Naive thymus-derived CD8-positive, alpha-beta T cell (primary cell): ENCODE measurements at regions not wholly inside any gene's neighbourhood (a gene's known extent, or its start where the extent isn't known, plus 50 kb on each side); places are given as distances from the start of the nearest gene placed in this dataset.

Experiments
- ATAC-seq, 2 donors: fragments of 150-1000 bp; cut with Tn5 transposase in 1 of 2; sonication (Bioruptor Pico), chemical (Tn5 transposase) in 1 of 2; 1 replicate in 1 of 2; 2 replicates in 1 of 2; pipeline ENCODE4 v1.10.0; 2021; ENCODE audit warnings: mild to moderate bottlenecking in 2 of 2, moderate library complexity in 2 of 2
- POLR2A ChIA-PET: fragments of 350-600 bp; sonication (Branson Sonifier 250); formaldehyde crosslinking; loops from one replicate; lab custom pipeline; 2021; ENCODE audit warnings: antibody characterized with exemption; lab: Charles Lee
- DNase-seq, 10 donors: peaks; one replicate each; pipeline versions ENCODE4 v3.0.0 to v3.0.0-alpha.2; 2020 to 2022
- H3K27ac Mint-ChIP-seq, 10 donors: one replicate each; pipeline ENCODE4 v1.8.0; 2020 to 2022; ENCODE audit warnings: mild to moderate bottlenecking in 10 of 10, mixed read lengths in 10 of 10, moderate library complexity in 4 of 10, inconsistent platforms in 1 of 10
- H3K27me3 Mint-ChIP-seq, 5 donors: one replicate each; pipeline ENCODE4 v1.8.0; 2021 to 2022; ENCODE audit warnings: mixed read lengths in 5 of 5
- H3K36me3 Mint-ChIP-seq, 3 donors: one replicate each; pipeline ENCODE4 v1.8.0; 2020 to 2022; ENCODE audit warnings: mixed read lengths in 3 of 3, mild to moderate bottlenecking in 2 of 3, inconsistent platforms in 1 of 3
- H3K4me1 Mint-ChIP-seq, 4 donors: one replicate each; pipeline ENCODE4 v1.8.0; 2021 to 2022; ENCODE audit warnings: mixed read lengths in 4 of 4
- H3K4me3 Mint-ChIP-seq, 10 donors: one replicate each; pipeline ENCODE4 v1.8.0; 2020 to 2022; ENCODE audit warnings: mild to moderate bottlenecking in 10 of 10, mixed read lengths in 10 of 10, moderate library complexity in 6 of 10, inconsistent platforms in 1 of 10
- H3K9me3 Mint-ChIP-seq, 9 donors: one replicate each; pipeline ENCODE4 v1.8.0; 2020 to 2022; ENCODE audit warnings: mixed read lengths in 9 of 9, mild to moderate bottlenecking in 3 of 9, inconsistent platforms in 1 of 9, moderate library complexity in 1 of 9

GRCh38 chr6:62889240-62889639, 322.0 kb upstream of the FKBP1C start:
- ATAC-seq = no peak
- no peaks in the 10 kb centered on the region for H3K27me3 Mint-ChIP-seq
- H3K27ac Mint-ChIP-seq = no peak overlapping the region
- H3K4me3 Mint-ChIP-seq = no peak overlapping the region
- peaks cover 0 to 11% (median 2%) of the 10 kb centered on the region in 9 donors for H3K9me3 Mint-ChIP-seq
- no peak for DNase-seq
- no peaks in the 10 kb centered on the region for H3K36me3 Mint-ChIP-seq
- no peaks in the 10 kb centered on the region for H3K4me1 Mint-ChIP-seq
- POLR2A ChIA-PET = no interaction called here

GRCh38 chr6:62891065-62891647, 320.1 kb upstream of the FKBP1C start:
- Mint-ChIP-seq H3K27ac (no peak overlapping the region), H3K9me3 (peaks cover 0 to 11% (median 0%) of the 10 kb centered on the region in 9 donors), H3K27me3 (no peaks in the 10 kb centered on the region), H3K4me3 (no peak overlapping the region), H3K4me1 (no peaks in the 10 kb centered on the region), H3K36me3 (no peaks in the 10 kb centered on the region)
- no peak for ATAC-seq
- POLR2A ChIA-PET = no interaction called here
- DNase-seq = no peak

GRCh38 chr6:62894114-62894513, 317.2 kb upstream of the FKBP1C start:
- no peak for ATAC-seq
- Mint-ChIP-seq H3K27me3 (no peaks in the 10 kb centered on the region), H3K36me3 (no peaks in the 10 kb centered on the region), H3K4me3 (no peak overlapping the region), H3K9me3 (peaks cover 0 to 10% (median 0%) of the 10 kb centered on the region in 9 donors), H3K4me1 (no peaks in the 10 kb centered on the region), H3K27ac (no peak overlapping the region)
- no peak for DNase-seq
- POLR2A ChIA-PET = no interaction called here

GRCh38 chr6:62903266-62903665, 308.0 kb upstream of the FKBP1C start:
- Mint-ChIP-seq H3K36me3 (no peaks in the 10 kb centered on the region), H3K9me3 (peaks cover 3 to 19% (median 10%) of the 10 kb centered on the region in 9 donors), H3K27ac (no peak overlapping the region), H3K4me1 (no peaks in the 10 kb centered on the region), H3K27me3 (no peaks in the 10 kb centered on the region), H3K4me3 (no peak overlapping the region)
- no peak for ATAC-seq
- POLR2A ChIA-PET = no interaction called here
- DNase-seq = no peak

GRCh38 chr6:62904687-62905086, 306.6 kb upstream of the FKBP1C start:
- POLR2A ChIA-PET = no interaction called here
- H3K27ac Mint-ChIP-seq = no peak overlapping the region
- no peak for DNase-seq
- H3K27me3 Mint-ChIP-seq = no peaks in the 10 kb centered on the region
- H3K9me3 Mint-ChIP-seq = peaks cover 3 to 19% (median 10%) of the 10 kb centered on the region in 9 donors
- H3K4me1 Mint-ChIP-seq = no peaks in the 10 kb centered on the region
- H3K36me3 Mint-ChIP-seq = no peaks in the 10 kb centered on the region
- no peak overlapping the region for H3K4me3 Mint-ChIP-seq
- no peak for ATAC-seq

GRCh38 chr6:62914530-62914929, 296.7 kb upstream of the FKBP1C start:
- Mint-ChIP-seq H3K9me3 (peaks cover 0 to 14% (median 5%) of the 10 kb centered on the region in 9 donors), H3K4me3 (no peak overlapping the region), H3K27ac (no peak overlapping the region), H3K4me1 (no peaks in the 10 kb centered on the region), H3K27me3 (no peaks in the 10 kb centered on the region), H3K36me3 (peaks cover 0 to 3% (median 0%) of the 10 kb centered on the region in 3 donors)
- DNase-seq = no peak
- ATAC-seq = no peak
- POLR2A ChIA-PET = no interaction called here

- no peak for DNase-seq
- Mint-ChIP-seq H3K4me1 (no peaks in the 10 kb centered on the region), H3K27me3 (no peaks in the 10 kb centered on the region), H3K9me3 (peaks cover 2 to 24% (median 10%) of the 10 kb centered on the region in 9 donors), H3K27ac (no peak overlapping the region), H3K36me3 (peaks cover 0 to 12% (median 0%) of the 10 kb centered on the region in 3 donors), H3K4me3 (no peak overlapping the region)
- POLR2A ChIA-PET = no interaction called here
- no peak for ATAC-seq
These were observed 287.5 kb upstream of the FKBP1C start for GRCh38 chr6:62923728-62924127.

GRCh38 chr6:62940848-62941247, 270.4 kb upstream of the FKBP1C start:
- H3K4me3 Mint-ChIP-seq = no peak overlapping the region
- POLR2A ChIA-PET = no interaction called here
- ATAC-seq = no peak
- no peaks in the 10 kb centered on the region for H3K27me3 Mint-ChIP-seq
- no peak for DNase-seq
- H3K27ac Mint-ChIP-seq = no peak overlapping the region
- peaks cover 0 to 26% (median 9%) of the 10 kb centered on the region in 9 donors for H3K9me3 Mint-ChIP-seq
- H3K4me1 Mint-ChIP-seq = no peaks in the 10 kb centered on the region
- H3K36me3 Mint-ChIP-seq = no peaks in the 10 kb centered on the region

- Mint-ChIP-seq H3K27ac (no peak overlapping the region), H3K4me3 (no peak overlapping the region), H3K27me3 (no peaks in the 10 kb centered on the region), H3K9me3 (peaks cover 0 to 16% (median 7%) of the 10 kb centered on the region in 9 donors), H3K36me3 (no peaks in the 10 kb centered on the region), H3K4me1 (no peaks in the 10 kb centered on the region)
- POLR2A ChIA-PET = no interaction called here
- ATAC-seq (no peak), DNase-seq (no peak)
These were observed 269.3 kb upstream of the FKBP1C start for GRCh38 chr6:62942000-62942399.

- Mint-ChIP-seq H3K36me3 (no peaks in the 10 kb centered on the region), H3K27ac (no peak overlapping the region), H3K4me1 (no peaks in the 10 kb centered on the region), H3K4me3 (no peak overlapping the region), H3K27me3 (no peaks in the 10 kb centered on the region), H3K9me3 (peaks cover 0 to 8% (median 3%) of the 10 kb centered on the region in 9 donors)
- DNase-seq = no peak
- no peak for ATAC-seq
- POLR2A ChIA-PET = no interaction called here
These were observed 242.4 kb upstream of the FKBP1C start for GRCh38 chr6:62968834-62969233.

- Mint-ChIP-seq H3K27ac (no peak overlapping the region), H3K9me3 (peaks cover 0 to 8% (median 2%) of the 10 kb centered on the region in 9 donors), H3K4me3 (no peak overlapping the region), H3K27me3 (no peaks in the 10 kb centered on the region), H3K4me1 (no peaks in the 10 kb centered on the region), H3K36me3 (no peaks in the 10 kb centered on the region)
- DNase-seq = no peak
- ATAC-seq = no peak
- POLR2A ChIA-PET = no interaction called here
These were observed 239.2 kb upstream of the FKBP1C start for GRCh38 chr6:62971976-62972658.

- POLR2A ChIA-PET = no interaction called here
- peaks cover 0 to 10% (median 0%) of the 10 kb centered on the region in 9 donors for H3K9me3 Mint-ChIP-seq
- no peaks in the 10 kb centered on the region for H3K36me3 Mint-ChIP-seq
- no peaks in the 10 kb centered on the region for H3K4me1 Mint-ChIP-seq
- H3K27ac Mint-ChIP-seq = no peak overlapping the region
- no peak overlapping the region for H3K4me3 Mint-ChIP-seq
- DNase-seq = no peak
- no peak for ATAC-seq
- no peaks in the 10 kb centered on the region for H3K27me3 Mint-ChIP-seq
These were observed 236.8 kb upstream of the FKBP1C start for GRCh38 chr6:62974452-62974851.

- H3K27me3 Mint-ChIP-seq = no peaks in the 10 kb centered on the region
- POLR2A ChIA-PET = no interaction called here
- no peak for DNase-seq
- H3K27ac Mint-ChIP-seq = no peak overlapping the region
- ATAC-seq = no peak
- peaks cover 0 to 14% (median 0%) of the 10 kb centered on the region in 9 donors for H3K9me3 Mint-ChIP-seq
- H3K4me3 Mint-ChIP-seq = no peak overlapping the region
- H3K36me3 Mint-ChIP-seq = no peaks in the 10 kb centered on the region
- no peaks in the 10 kb centered on the region for H3K4me1 Mint-ChIP-seq
These were observed 234.7 kb upstream of the FKBP1C start for GRCh38 chr6:62976566-62976965.

- Mint-ChIP-seq H3K9me3 (peaks cover 0 to 11% (median 1%) of the 10 kb centered on the region in 9 donors), H3K27ac (no peak overlapping the region), H3K4me1 (no peaks in the 10 kb centered on the region), H3K4me3 (no peak overlapping the region), H3K27me3 (no peaks in the 10 kb centered on the region), H3K36me3 (no peaks in the 10 kb centered on the region)
- POLR2A ChIA-PET = no interaction called here
- no peak for ATAC-seq
- DNase-seq = no peak
These were observed 232.3 kb upstream of the FKBP1C start for GRCh38 chr6:62978920-62979319.
